Umbilical cord (tissue), 1 donor: ENCODE measurements at regions not wholly inside any gene's neighbourhood (a gene's known extent, or its start where the extent isn't known, plus 50 kb on each side); places are given as distances from the start of the nearest gene placed in this dataset.
A peak's percentile ranks its signal among the peaks of the same experiment; 100 is the strongest.

Source experiments
- DNase-seq: peaks from one replicate; pipeline ENCODE4 v3.0.0-alpha.2; 2015; ENCODE audit warnings: low spot score

- DNase-seq = no peak
Observed at GRCh38 chr17:71666047-71666446, 454.8 kb upstream of the SOX9 start.

GRCh38 chr17:71667661-71668060 is 453.2 kb upstream of the SOX9 start:
- DNase-seq = no peak

- no peak for DNase-seq
Observed at GRCh38 chr17:71668807-71669206, 452.0 kb upstream of the SOX9 start.

GRCh38 chr17:71677439-71677838 is 443.4 kb upstream of the SOX9 start:
- DNase-seq = peak; percentile 15

- no peak for DNase-seq
Observed at GRCh38 chr17:71679832-71680231, 441.0 kb upstream of the SOX9 start.

- DNase-seq = no peak
Observed at GRCh38 chr17:71681427-71682173, 439.2 kb upstream of the SOX9 start.

GRCh38 chr17:71682174-71682494 is 438.7 kb upstream of the SOX9 start:
- no peak for DNase-seq

- no peak for DNase-seq
Observed at GRCh38 chr17:71689782-71690181, 431.0 kb upstream of the SOX9 start.

GRCh38 chr17:71699907-71700306 is 420.9 kb upstream of the SOX9 start:
- DNase-seq = no peak

- DNase-seq = no peak
Observed at GRCh38 chr17:71703701-71704100, 417.1 kb upstream of the SOX9 start.

GRCh38 chr17:71709271-71709890 is 411.4 kb upstream of the SOX9 start:
- DNase-seq = no peak

- no peak for DNase-seq
Observed at GRCh38 chr17:71709946-71710345, 410.9 kb upstream of the SOX9 start.

GRCh38 chr17:71710816-71711215 is 410.0 kb upstream of the SOX9 start:
- DNase-seq = no peak

GRCh38 chr17:71713846-71714245 is 407.0 kb upstream of the SOX9 start:
- no peak for DNase-seq

GRCh38 chr17:71724339-71724738 is 396.5 kb upstream of the SOX9 start:
- DNase-seq = no peak

GRCh38 chr17:71725811-71726210 is 395.0 kb upstream of the SOX9 start:
- no peak for DNase-seq

GRCh38 chr17:71726341-71726740 is 394.5 kb upstream of the SOX9 start:
- no peak for DNase-seq

GRCh38 chr17:71727292-71727691 is 393.5 kb upstream of the SOX9 start:
- no peak for DNase-seq

GRCh38 chr17:71727723-71728122 is 393.1 kb upstream of the SOX9 start:
- DNase-seq = no peak

GRCh38 chr17:71730871-71731270 is 389.9 kb upstream of the SOX9 start:
- DNase-seq = no peak

- DNase-seq = no peak
Observed at GRCh38 chr17:71735893-71736292, 384.9 kb upstream of the SOX9 start.

GRCh38 chr17:71740866-71741265 is 380.0 kb upstream of the SOX9 start:
- DNase-seq = no peak

- DNase-seq = no peak
Observed at GRCh38 chr17:71741836-71742235, 379.0 kb upstream of the SOX9 start.

GRCh38 chr17:71748872-71749271 is 371.9 kb upstream of the SOX9 start:
- DNase-seq = no peak
